ENCODE measurements at regions not wholly inside any gene's neighbourhood (a gene's known extent, or its start where the extent isn't known, plus 50 kb on each side); places are given as distances from the start of the nearest gene placed in this dataset.

DNA sequence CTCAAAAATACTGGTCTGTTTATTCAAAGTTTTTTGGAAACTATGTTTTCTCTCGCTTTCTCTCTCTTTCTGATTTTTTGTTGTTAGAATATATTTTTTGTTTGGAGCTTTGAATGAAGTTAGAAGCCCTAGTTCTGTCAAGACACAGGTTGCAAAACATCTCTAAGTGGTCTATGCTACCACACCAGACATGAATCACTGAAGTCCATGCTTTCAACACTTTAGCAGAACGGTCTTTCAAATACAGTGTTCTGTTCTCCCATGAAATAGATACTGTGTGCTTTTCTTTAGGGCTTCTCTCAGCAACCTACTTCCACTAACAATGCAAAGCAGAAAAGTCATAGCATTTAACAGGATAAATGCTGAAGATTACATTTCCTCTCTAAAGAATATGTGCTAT, 392.5 kb downstream of the TMEM167A start:
- Histone ChIP-seq H2AK5ac (ENCODE audit: low read depth, low read length) (no peak overlapping the region), H3K14ac (ENCODE audit: insufficient read length) (no peak overlapping the region), H3K4ac (replicated peaks; ENCODE audit: insufficient read length, low read depth, low read length) (no peak overlapping the region), H3K56ac (replicated peaks; ENCODE audit: insufficient read length, low read depth, low read length) (no peak overlapping the region), H3K9ac (replicated peaks in 1 of 4; ENCODE audit: extremely low read depth in 1 of 4, low read depth in 3 of 4, low read length in 3 of 4) (no peak overlapping the region), H3K79me1 (ENCODE audit: low read depth, low read length) (no peaks in the 10 kb centered on the region), H3K18ac (ENCODE audit: extremely low read depth, low read length) (no peak overlapping the region), H3K79me2 (ENCODE audit: control insufficient read depth in 1 of 2, insufficient read depth in 2 of 2, low read length in 2 of 2) (no peaks in the 10 kb centered on the region), H3K27me3 (replicated peaks in 1 of 4; ENCODE audit: control insufficient read depth in 3 of 4, extremely low read depth in 1 of 4, insufficient read depth in 3 of 4, low read length in 3 of 4) (no peaks in the 10 kb centered on the region), H2AFZ (ENCODE audit: low read length) (no peak overlapping the region), H4K8ac (ENCODE audit: extremely low read depth, insufficient read depth, low read length) (no peak overlapping the region), H3K27ac (ENCODE audit: low read depth, low read length) (no peak overlapping the region), H3K9me3 (ENCODE audit: insufficient read depth in 2 of 2, low read depth in 1 of 2, low read length in 1 of 2) (no peaks in the 10 kb centered on the region), H3K4me3 (ENCODE audit: extremely low read depth in 1 of 4, insufficient read depth in 2 of 4, low read depth in 3 of 4, low read length in 4 of 4) (no peak overlapping the region), H4K91ac (replicated peaks; ENCODE audit: insufficient read length, low read length) (no peak overlapping the region), H2BK5ac (ENCODE audit: low read depth, low read length) (no peak overlapping the region), H2BK12ac (ENCODE audit: low read depth, low read length) (no peak overlapping the region), H3K23me2 (ENCODE audit: low read depth, low read length) (no peaks in the 10 kb centered on the region), H3K4me2 (ENCODE audit: insufficient read depth in 1 of 2, low read depth in 2 of 2, low read length in 2 of 2) (no peak overlapping the region), H4K20me1 (replicated peaks in 1 of 2; ENCODE audit: control insufficient read depth in 1 of 2, insufficient read depth in 2 of 2, low read length in 2 of 2) (no peaks in the 10 kb centered on the region), H3K36me3 (ENCODE audit: control insufficient read depth in 2 of 4, insufficient read depth in 4 of 4, low read length in 3 of 4) (no peaks in the 10 kb centered on the region), H3K4me1 (replicated peaks in 1 of 4; ENCODE audit: control insufficient read depth in 3 of 4, insufficient read depth in 4 of 4, low read length in 3 of 4) (no peaks in the 10 kb centered on the region), H2BK120ac (replicated peaks; ENCODE audit: low read depth, low read length) (no peak overlapping the region), H2BK20ac (ENCODE audit: low read length) (no peak overlapping the region), H3K23ac (ENCODE audit: insufficient read length) (no peak overlapping the region), H4K5ac (ENCODE audit: insufficient read length, low read depth, low read length) (no peak overlapping the region), H2BK15ac (ENCODE audit: low read length) (no peak overlapping the region)
- CTCF ChIA-PET (ENCODE audit: partially characterized antibody) = no interaction called here
- DNase-seq (ENCODE audit: low read depth in 1 of 2, low spot score in 2 of 2) (no peak), FAIRE-seq (no peak)
- POLR2A ChIA-PET (ENCODE audit: partially characterized antibody) = no interaction called here
- WGBS, 2 experiments (ENCODE audit: extremely low coverage in 1 of 2, insufficient coverage in 1 of 2, insufficient read length in 1 of 2, insufficient replicate concordance in 2 of 2, low coverage in 1 of 2, low lambda C conversion rate in 2 of 2, missing lambda C conversion rate in 1 of 2) = 78% methylated on average over 2 of the region's 2 CpGs; no CpG with 5 or more reads in 1 of the 2 experiments
- TF ChIP-seq SP1 (IDR thresholded peaks at IDR 0.05; ENCODE audit: low read depth, low read length) = no peak
- TF ChIP-seq EZH2 (IDR thresholded peaks at IDR 0.05; ENCODE audit: low read depth, low read length, severe bottlenecking) = no peak
- no peak for TF ChIP-seq SIX5 (IDR thresholded peaks at IDR 0.05; ENCODE audit: low read depth, low read length)
- TF ChIP-seq SP4 (IDR thresholded peaks at IDR 0.05; ENCODE audit: low read length) = no peak
- no peak for TF ChIP-seq GTF2F1 (IDR thresholded peaks at IDR 0.05; ENCODE audit: borderline replicate concordance, low read depth, low read length)
- TF ChIP-seq, protein P1, sequence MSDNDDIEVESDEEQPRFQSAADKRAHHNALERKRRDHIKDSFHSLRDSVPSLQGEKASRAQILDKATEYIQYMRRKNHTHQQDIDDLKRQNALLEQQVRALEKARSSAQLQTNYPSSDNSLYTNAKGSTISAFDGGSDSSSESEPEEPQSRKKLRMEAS (IDR thresholded peaks at IDR 0.05) = no peak
- TF ChIP-seq CREB1 (IDR thresholded peaks at IDR 0.05) = no peak
- no peak for TF ChIP-seq HDAC6 (IDR thresholded peaks at IDR 0.05; ENCODE audit: low read depth, low read length)
- no peak for TF ChIP-seq TEAD4 (IDR thresholded peaks at IDR 0.05; ENCODE audit: low read depth, low read length)
- no peak for TF ChIP-seq RBBP5 (IDR thresholded peaks at IDR 0.05; ENCODE audit: borderline replicate concordance, low read depth, low read length)
- TF ChIP-seq SIRT6 (IDR thresholded peaks at IDR 0.05; ENCODE audit: low read length) = no peak
- TF ChIP-seq MAFK (IDR thresholded peaks at IDR 0.05; ENCODE audit: low read depth, low read length) = no peak
- TF ChIP-seq TCF12 (IDR thresholded peaks at IDR 0.05; ENCODE audit: low read depth, low read length) = no peak
- no peak for TF ChIP-seq CEBPB (IDR thresholded peaks at IDR 0.05; ENCODE audit: low read depth, low read length)
- no peak for TF ChIP-seq EP300 (IDR thresholded peaks at IDR 0.05; ENCODE audit: borderline replicate concordance in 1 of 2, low read depth in 2 of 2, low read length in 2 of 2)

Measured in H1 (cell line).